Osteocyte (in vitro differentiated cells): ENCODE measurements at regions not wholly inside any gene's neighbourhood (a gene's known extent, or its start where the extent isn't known, plus 50 kb on each side); places are given as distances from the start of the nearest gene placed in this dataset.

ENCODE experiments used
- DNase-seq: peaks from one replicate; pipeline ENCODE4 v3.0.0; 2021; ENCODE audit warnings: mixed read lengths; ENCODE audit not compliant: unreplicated experiment; ENCODE audit errors: extremely low spot score
- H3K27ac Mint-ChIP-seq: one replicate; pipeline ENCODE4 v1.8.0; 2021; ENCODE audit warnings: mild to moderate bottlenecking, mixed read lengths; ENCODE audit not compliant: unreplicated experiment
- H3K27me3 Mint-ChIP-seq: one replicate; pipeline ENCODE4 v1.8.0; 2021; ENCODE audit warnings: mixed read lengths; ENCODE audit not compliant: unreplicated experiment
- H3K36me3 Mint-ChIP-seq: one replicate; pipeline ENCODE4 v1.8.0; 2021; ENCODE audit warnings: mixed read lengths; ENCODE audit not compliant: unreplicated experiment
- H3K4me1 Mint-ChIP-seq: one replicate; pipeline ENCODE4 v1.8.0; 2021; ENCODE audit warnings: mixed read lengths; ENCODE audit not compliant: unreplicated experiment
- H3K4me3 Mint-ChIP-seq: one replicate; pipeline ENCODE4 v1.8.0; 2021; ENCODE audit warnings: mild to moderate bottlenecking, moderate library complexity, mixed read lengths; ENCODE audit not compliant: unreplicated experiment
- H3K9me3 Mint-ChIP-seq: one replicate; pipeline ENCODE4 v1.8.0; 2021; ENCODE audit warnings: mixed read lengths; ENCODE audit not compliant: unreplicated experiment
- TF ChIP-seq, protein P1 (sequence below): fragments of 200-600 bp; sonication (generic); IDR thresholded peaks from 2 replicates; pipeline ENCODE4 v1.5.0; 2021; ENCODE audit warnings: antibody characterized with exemption, mild to moderate bottlenecking, moderate library complexity

DNA sequence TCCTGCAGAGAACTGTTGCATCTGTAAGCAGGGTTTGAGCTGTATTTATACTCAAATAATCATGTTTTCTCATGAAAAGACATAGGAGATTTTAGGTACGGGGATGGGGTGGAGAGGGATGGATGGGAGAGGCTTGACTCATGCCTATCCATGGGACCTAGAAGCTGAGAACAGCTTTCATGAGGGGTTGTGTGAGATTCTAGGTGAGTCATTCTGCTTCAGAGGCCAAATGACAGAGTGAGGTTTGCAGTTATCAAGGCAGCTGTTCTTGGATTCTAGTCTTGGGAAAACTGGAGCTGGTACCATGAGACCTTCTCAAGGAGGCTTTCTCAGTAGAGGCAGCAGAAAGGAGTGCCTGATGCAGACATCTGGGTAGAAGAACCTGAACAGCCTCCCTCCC lies 746.9 kb downstream of the TYW1 start:
- no peaks in the 10 kb centered on the region for H3K27me3 Mint-ChIP-seq
- peaks cover 19% of the 10 kb centered on the region for H3K9me3 Mint-ChIP-seq
- TF ChIP-seq, protein P1, sequence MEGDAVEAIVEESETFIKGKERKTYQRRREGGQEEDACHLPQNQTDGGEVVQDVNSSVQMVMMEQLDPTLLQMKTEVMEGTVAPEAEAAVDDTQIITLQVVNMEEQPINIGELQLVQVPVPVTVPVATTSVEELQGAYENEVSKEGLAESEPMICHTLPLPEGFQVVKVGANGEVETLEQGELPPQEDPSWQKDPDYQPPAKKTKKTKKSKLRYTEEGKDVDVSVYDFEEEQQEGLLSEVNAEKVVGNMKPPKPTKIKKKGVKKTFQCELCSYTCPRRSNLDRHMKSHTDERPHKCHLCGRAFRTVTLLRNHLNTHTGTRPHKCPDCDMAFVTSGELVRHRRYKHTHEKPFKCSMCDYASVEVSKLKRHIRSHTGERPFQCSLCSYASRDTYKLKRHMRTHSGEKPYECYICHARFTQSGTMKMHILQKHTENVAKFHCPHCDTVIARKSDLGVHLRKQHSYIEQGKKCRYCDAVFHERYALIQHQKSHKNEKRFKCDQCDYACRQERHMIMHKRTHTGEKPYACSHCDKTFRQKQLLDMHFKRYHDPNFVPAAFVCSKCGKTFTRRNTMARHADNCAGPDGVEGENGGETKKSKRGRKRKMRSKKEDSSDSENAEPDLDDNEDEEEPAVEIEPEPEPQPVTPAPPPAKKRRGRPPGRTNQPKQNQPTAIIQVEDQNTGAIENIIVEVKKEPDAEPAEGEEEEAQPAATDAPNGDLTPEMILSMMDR = no peak
- DNase-seq = no peak
- H3K4me3 Mint-ChIP-seq = no peak overlapping the region
- H3K4me1 Mint-ChIP-seq = no peaks in the 10 kb centered on the region
- no peaks in the 10 kb centered on the region for H3K36me3 Mint-ChIP-seq
- no peak overlapping the region for H3K27ac Mint-ChIP-seq

DNA sequence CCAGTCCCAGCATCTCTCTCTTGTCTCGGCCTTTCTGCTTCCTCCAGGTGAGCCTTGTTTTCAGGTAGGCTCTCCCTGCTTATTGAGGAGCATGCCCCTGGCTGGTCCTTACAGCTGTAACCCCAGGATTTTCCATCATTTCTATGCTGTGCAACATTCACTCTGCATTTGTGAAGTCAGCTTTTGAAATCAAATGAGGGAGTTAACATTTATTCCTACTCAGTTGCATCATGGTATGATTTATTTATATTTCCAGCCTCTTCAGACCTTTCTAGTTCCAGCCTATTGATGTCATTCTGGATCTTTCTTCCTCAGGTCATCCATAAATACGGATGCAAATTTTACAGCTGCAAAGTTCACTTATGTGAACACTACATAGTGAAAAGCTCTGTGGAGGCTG lies 755.6 kb downstream of the TYW1 start:
- Mint-ChIP-seq H3K4me1 (no peaks in the 10 kb centered on the region), H3K36me3 (no peaks in the 10 kb centered on the region), H3K9me3 (peaks cover 28% of the 10 kb centered on the region), H3K27me3 (no peaks in the 10 kb centered on the region), H3K27ac (no peak overlapping the region), H3K4me3 (no peak overlapping the region)
- TF ChIP-seq, protein P1 = no peak
- DNase-seq = no peak

DNA sequence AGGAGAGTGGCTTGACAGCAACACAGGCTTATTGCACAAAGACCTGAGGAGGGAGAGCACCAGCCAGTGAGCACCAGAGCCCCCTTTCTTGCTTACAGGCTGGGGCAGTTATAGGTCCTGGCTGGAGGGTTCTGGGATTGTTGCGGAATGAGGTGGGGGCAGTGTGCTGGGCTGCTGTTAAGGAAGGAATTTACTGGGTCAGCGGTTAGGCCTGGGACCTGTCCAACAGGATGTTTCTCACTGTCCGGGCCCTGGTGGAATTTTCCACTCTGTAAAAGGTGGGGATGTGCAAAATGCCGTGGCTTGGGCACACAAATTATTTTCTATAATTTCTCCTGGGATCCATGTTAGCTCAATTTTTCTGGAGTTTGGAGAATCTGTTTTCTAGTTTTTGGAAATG lies 757.3 kb downstream of the TYW1 start:
- H3K9me3 Mint-ChIP-seq = peaks cover 32% of the 10 kb centered on the region
- H3K36me3 Mint-ChIP-seq = no peaks in the 10 kb centered on the region
- DNase-seq = no peak
- H3K27ac Mint-ChIP-seq = no peak overlapping the region
- no peaks in the 10 kb centered on the region for H3K27me3 Mint-ChIP-seq
- H3K4me1 Mint-ChIP-seq = no peaks in the 10 kb centered on the region
- TF ChIP-seq, protein P1 = no peak
- no peak overlapping the region for H3K4me3 Mint-ChIP-seq

DNA sequence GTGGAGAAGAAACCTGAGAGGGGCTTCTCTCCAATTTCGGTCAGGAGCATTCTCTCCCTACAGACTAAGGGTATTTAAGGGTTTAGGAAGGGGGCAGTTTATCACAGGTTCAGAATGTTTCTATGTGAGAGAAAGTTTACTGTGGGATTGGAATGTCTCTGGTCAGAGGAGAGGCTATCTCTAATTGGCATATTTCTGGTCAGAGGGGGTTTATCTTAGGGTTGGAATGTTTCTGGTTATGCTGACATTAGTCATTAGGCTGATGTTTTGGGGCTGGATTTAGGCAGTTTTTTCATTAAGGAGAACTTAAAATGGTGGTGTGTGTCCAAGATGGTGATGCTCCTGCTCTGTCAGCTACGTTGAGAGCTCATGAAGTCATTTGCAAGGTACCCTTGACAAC lies 758.0 kb downstream of the TYW1 start:
- Mint-ChIP-seq H3K36me3 (no peaks in the 10 kb centered on the region), H3K4me1 (no peaks in the 10 kb centered on the region), H3K9me3 (peaks cover 28% of the 10 kb centered on the region), H3K27me3 (no peaks in the 10 kb centered on the region), H3K4me3 (no peak overlapping the region), H3K27ac (no peak overlapping the region)
- TF ChIP-seq, protein P1 = no peak
- DNase-seq = no peak

DNA sequence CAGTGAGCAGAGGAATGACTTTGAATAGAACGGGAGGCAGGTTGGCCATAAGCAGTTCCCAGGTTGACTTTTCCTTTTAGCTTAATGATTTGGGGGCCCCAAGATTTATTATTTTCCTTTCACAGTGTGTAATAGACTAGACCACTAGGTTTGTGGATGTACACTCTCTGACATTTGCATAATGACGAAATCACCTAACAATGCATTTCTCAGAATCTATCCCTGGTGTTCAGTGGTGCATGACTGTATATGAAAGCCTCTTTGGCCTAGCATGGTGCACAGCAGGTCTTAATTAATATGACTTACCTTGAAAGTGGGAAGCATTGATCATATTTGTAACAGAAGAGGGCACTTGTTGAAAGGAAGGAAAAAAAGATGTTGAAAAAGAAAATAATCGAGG lies 761.9 kb downstream of the TYW1 start:
- no peak for DNase-seq
- H3K27ac Mint-ChIP-seq = no peak overlapping the region
- peaks cover 37% of the 10 kb centered on the region for H3K9me3 Mint-ChIP-seq
- no peaks in the 10 kb centered on the region for H3K4me1 Mint-ChIP-seq
- no peaks in the 10 kb centered on the region for H3K27me3 Mint-ChIP-seq
- TF ChIP-seq, protein P1 = no peak
- H3K36me3 Mint-ChIP-seq = no peaks in the 10 kb centered on the region
- H3K4me3 Mint-ChIP-seq = no peak overlapping the region
